ENCODE measurements at regions not wholly inside any gene's neighbourhood (a gene's known extent, or its start where the extent isn't known, plus 50 kb on each side); places are given as distances from the start of the nearest gene placed in this dataset.
"Not testable (repeated sequence)": the region's sequence is repeated elsewhere in the genome, so short reads cannot be mapped to it uniquely, and the experiment has no call there.

GRCh38 chr18:55912071-55912470 lies 324.1 kb upstream of the TCF4 start:
- DNase-seq (ENCODE audit: low read depth in 4 of 4, low spot score in 3 of 4), result no peak

GRCh38 chr18:55910296-55910695 lies 322.3 kb upstream of the TCF4 start:
- DNase-seq (ENCODE audit: low read depth in 4 of 4, low spot score in 3 of 4), result no peak

- peak; percentile 43 to 61 (median 55) for DNase-seq (ENCODE audit: low read depth in 4 of 4, low spot score in 3 of 4)
Observed at GRCh38 chr18:55908901-55909366, 320.9 kb upstream of the TCF4 start.

- DNase-seq (ENCODE audit: low read depth in 4 of 4, low spot score in 3 of 4), result no peak
Observed at GRCh38 chr18:55907453-55908175, 319.6 kb upstream of the TCF4 start.

GRCh38 chr18:55906536-55906935 lies 318.5 kb upstream of the TCF4 start:
- no peak for DNase-seq (ENCODE audit: low read depth in 4 of 4, low spot score in 3 of 4)

GRCh38 chr18:55903911-55904310 lies 315.9 kb upstream of the TCF4 start:
- DNase-seq (ENCODE audit: low read depth in 4 of 4, low spot score in 3 of 4), result no peak

GRCh38 chr18:55900380-55900779 lies 312.4 kb upstream of the TCF4 start:
- DNase-seq (ENCODE audit: low read depth in 4 of 4, low spot score in 3 of 4), result no peak

- DNase-seq (ENCODE audit: low read depth in 4 of 4, low spot score in 3 of 4), result peak in 1 of 4 donors; percentile 10
Observed at GRCh38 chr18:55897091-55897689, 309.2 kb upstream of the TCF4 start.

GRCh38 chr18:55893948-55894347 lies 306.0 kb upstream of the TCF4 start:
- DNase-seq (ENCODE audit: low read depth in 4 of 4, low spot score in 3 of 4), result no peak

GRCh38 chr18:55892862-55893813 lies 305.1 kb upstream of the TCF4 start:
- not testable (repeated sequence) for DNase-seq (ENCODE audit: low read depth in 4 of 4, low spot score in 3 of 4)

- DNase-seq (ENCODE audit: low read depth in 4 of 4, low spot score in 3 of 4), result no peak
Observed at GRCh38 chr18:55886886-55887285, 298.9 kb upstream of the TCF4 start.

- no peak for DNase-seq (ENCODE audit: low read depth in 4 of 4, low spot score in 3 of 4)
Observed at GRCh38 chr18:55884498-55884897, 296.5 kb upstream of the TCF4 start.

- DNase-seq (ENCODE audit: low read depth in 4 of 4, low spot score in 3 of 4), result no peak
Observed at GRCh38 chr18:55880617-55881016, 292.6 kb upstream of the TCF4 start.

- DNase-seq (ENCODE audit: low read depth in 4 of 4, low spot score in 3 of 4), result no peak
Observed at GRCh38 chr18:55879331-55879730, 291.3 kb upstream of the TCF4 start.

- DNase-seq (ENCODE audit: low read depth in 4 of 4, low spot score in 3 of 4), result no peak
Observed at GRCh38 chr18:55878224-55878623, 290.2 kb upstream of the TCF4 start.

- DNase-seq (ENCODE audit: low read depth in 4 of 4, low spot score in 3 of 4), result no peak
Observed at GRCh38 chr18:55877321-55877720, 289.3 kb upstream of the TCF4 start.

- no peak for DNase-seq (ENCODE audit: low read depth in 4 of 4, low spot score in 3 of 4)
Observed at GRCh38 chr18:55876254-55876653, 288.3 kb upstream of the TCF4 start.

- no peak for DNase-seq (ENCODE audit: low read depth in 4 of 4, low spot score in 3 of 4)
Observed at GRCh38 chr18:55875371-55875901, 287.4 kb upstream of the TCF4 start.

- no peak for DNase-seq (ENCODE audit: low read depth in 4 of 4, low spot score in 3 of 4)
Observed at GRCh38 chr18:55869556-55870501, 281.8 kb upstream of the TCF4 start.

- no peak for DNase-seq (ENCODE audit: low read depth in 4 of 4, low spot score in 3 of 4)
Observed at GRCh38 chr18:55868909-55869308, 280.9 kb upstream of the TCF4 start.

Data from left renal pelvis (tissue), 4 donors.